IPS-NIHi11 (cell line): ENCODE measurements at regions not wholly inside any gene's neighbourhood (a gene's known extent, or its start where the extent isn't known, plus 50 kb on each side); places are given as distances from the start of the nearest gene placed in this dataset.
"Not testable (repeated sequence)": the region's sequence is repeated elsewhere in the genome, so short reads cannot be mapped to it uniquely, and the experiment has no call there.

Experiments
- DNase-seq: peaks from one replicate; pipeline ENCODE4 v3.0.0; 2012; ENCODE audit warnings: mixed read lengths, low spot score

DNA sequence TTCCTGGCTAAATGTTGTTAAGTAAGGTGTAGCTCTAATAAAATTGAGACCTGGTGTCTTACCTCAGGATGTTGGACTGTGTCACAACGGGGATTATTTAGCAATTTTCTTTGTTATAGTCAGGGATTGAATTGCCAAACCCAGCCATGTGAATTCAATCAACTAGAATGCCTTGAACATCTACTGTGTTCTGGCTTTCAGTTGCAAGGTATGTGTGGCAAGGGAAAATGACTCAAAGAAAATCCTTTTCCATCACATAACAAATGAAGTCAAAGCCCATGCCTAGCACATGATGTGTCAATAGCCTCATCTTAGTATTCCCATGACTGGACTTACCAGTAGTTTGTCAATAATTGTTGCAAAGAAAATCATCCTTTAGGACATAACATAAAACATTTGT lies 519.8 kb upstream of the FLRT2 start:
- DNase-seq, result no peak

DNA sequence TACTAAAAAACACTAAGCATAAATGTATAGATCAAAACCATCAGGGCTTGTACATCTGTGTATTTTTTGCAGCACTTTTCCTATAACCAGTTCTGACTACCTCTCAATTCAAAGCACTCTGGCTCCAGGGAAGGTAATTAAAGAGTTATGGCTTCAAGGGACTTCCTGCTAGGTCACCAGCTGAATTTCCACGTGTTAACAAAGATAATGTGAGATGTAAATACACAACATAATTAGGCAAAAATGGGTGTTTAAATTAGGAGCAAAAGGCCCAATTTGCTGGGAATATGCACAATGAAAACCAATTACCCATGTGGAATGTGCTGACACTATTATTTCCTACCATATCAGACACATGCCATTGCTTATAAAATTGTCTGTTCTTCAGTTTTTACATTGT lies 513.4 kb upstream of the FLRT2 start:
- DNase-seq, result no peak

DNA sequence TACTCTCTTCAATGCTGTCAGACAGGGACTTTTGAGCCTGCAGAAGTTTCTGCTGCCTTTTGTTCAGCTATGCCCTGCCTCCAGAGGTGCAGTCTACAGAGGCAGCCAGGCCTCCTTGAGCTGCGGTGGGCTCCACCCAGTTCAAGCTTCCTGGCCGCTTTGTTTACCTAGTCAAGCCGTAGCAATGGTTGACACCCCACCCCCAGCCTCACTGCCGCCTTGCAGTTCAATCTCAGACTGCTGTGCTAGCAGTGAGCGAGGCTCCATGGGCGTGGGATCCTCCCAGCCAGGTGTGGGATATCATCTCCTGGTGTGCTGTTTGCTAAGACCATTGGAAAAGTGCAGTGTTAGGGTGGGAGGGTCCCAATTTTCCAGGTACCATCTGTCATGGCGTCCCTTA lies 506.1 kb upstream of the FLRT2 start:
- not testable (repeated sequence) for DNase-seq

DNA sequence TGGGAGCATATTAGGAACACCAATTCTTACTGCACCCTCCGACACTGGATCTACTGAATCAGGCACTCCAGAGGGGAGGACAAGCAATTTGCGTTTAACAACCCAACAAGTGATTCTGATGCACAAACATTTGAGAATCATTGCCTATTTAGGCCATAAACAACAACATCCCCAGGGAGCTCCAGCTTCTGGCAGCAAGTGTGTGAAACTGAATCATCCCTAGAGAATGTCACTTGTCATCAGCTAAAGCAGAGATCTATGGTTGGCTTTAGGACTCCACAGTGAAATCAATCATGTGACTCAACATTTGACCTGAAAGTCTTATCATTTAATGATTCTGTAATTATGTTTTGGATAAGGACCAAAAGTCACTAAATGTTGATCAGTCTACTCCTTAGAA lies 505.0 kb upstream of the FLRT2 start:
- DNase-seq, result no peak

DNA sequence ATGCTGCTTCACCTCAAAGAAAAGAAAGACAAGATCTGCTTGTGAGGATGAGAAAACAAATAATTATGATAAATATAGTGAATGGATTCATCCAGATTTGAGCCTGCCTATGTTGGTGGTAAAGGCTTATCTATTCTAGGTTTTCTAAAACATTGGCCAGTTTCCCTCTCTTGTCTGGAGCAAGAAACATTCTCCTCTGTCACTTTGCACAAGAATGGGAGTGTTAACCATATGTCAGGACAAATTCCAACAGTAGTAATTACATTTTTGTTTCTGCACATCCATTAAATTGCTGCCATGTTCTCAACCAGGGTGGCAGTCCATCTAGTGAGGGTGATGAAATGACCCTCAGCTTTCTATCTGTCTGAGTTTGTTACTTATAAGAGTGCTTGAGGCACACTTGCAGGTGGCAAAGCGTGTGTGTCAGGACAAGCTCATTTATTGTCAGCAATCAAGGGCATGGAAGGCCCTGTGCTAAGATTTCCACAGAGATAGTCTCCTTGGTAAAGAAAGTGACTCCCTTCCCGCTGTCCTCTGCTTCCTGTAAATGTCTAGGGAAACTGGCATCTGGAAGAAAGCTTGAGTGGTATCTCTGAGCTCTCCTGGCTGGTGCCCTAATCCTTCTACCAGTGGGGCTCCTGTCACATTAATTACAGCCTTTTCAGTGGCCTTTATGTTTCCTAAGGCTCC lies 502.1 kb upstream of the FLRT2 start:
- DNase-seq, result no peak

DNA sequence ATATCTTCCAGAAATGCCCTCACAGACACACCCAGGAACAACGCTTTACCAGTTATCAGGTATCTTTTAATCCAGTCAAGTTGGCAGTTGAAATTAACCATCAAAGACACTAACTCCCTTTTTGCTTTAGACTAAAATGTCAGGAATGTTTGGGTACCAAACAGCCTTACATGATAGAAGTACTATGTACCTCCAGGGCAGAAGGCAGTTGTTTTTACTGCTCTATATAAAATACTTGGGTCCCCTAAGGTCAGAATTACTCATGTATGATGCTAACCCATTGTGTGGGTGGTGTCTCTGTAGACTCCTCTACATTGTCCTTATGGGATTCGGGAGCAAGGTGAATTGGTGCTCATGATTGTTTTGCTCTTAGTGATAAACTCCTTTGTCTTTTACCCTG lies 492.5 kb upstream of the FLRT2 start:
- DNase-seq, result no peak

DNA sequence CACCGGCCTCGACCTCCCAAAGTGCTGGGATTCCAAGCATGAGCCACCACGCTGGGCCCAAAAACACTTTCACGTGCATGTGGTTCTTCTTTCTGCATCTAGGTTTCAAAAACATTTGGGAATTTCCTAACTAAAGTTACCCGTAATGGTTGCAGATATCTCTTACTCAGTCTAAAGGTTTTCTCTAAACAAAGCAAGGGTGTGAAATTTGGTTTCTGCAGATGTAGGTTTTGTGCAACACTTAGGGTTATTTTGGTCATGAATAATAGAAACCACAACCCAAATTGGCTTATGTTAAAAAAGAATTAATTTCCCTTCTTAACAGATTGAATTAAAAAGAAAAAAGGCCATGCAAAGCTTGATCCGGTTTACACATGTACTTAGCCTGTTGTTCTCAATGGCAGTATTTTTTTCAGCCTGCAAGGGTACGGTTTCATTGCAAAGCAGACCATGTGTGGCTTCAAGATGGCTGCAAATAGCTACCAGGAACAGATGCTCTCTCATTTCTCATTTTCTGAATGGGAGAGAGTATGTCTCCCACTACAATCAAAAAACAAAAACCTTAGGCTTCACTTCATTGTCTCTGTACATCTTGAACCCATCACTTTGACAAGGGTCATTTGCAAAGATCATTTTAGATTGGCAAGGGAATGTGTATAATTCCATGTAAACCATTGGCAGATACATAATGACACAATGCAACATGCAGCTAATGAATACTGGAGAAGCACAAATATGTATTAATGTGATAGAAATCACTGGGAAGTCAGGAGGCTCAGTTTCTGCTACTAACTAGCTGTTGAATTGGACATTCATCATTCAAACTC lies 491.2 kb upstream of the FLRT2 start:
- no peak for DNase-seq

DNA sequence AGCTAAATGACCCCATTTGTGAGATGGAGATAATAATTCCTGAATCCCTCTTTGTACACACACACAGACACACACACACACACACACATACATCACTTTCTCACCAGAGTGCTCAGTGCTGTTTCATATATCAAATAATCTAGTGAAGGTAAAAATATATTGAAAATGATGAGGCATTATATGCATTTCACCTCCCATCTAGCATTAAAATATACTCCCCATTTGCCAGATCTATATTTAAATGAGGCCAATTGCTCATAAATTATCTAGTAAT lies 490.7 kb upstream of the FLRT2 start:
- no peak for DNase-seq

DNA sequence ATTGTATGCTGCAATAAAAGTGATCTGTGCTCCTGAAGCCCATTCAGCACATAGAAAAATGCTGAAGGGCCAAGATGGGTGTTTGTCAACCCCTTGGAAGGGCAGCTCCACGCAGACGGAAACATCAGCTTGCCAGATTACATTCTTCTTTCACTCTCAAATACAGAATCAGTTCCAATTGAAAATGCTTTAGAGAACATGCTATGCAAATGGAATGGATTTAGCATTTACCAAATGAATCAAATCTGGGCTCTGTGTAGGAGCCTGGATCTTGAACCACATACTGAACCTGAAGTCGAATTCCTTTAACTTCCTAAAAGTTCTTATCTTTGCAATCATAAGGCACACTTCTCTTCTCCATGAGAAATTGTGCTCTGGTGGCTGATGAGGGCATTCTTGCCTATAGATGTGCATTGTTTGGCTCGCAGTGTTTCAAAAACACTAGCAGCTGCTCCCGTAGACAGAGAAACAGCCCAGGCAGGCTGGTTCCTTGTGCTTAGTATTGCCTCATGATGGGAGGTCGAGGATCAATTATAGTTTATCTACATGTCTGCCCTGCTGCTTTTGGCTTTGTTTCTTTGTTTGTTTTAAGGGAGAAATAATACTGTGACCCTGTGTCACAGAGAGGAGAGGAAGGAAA lies 489.8 kb upstream of the FLRT2 start:
- DNase-seq, result no peak

DNA sequence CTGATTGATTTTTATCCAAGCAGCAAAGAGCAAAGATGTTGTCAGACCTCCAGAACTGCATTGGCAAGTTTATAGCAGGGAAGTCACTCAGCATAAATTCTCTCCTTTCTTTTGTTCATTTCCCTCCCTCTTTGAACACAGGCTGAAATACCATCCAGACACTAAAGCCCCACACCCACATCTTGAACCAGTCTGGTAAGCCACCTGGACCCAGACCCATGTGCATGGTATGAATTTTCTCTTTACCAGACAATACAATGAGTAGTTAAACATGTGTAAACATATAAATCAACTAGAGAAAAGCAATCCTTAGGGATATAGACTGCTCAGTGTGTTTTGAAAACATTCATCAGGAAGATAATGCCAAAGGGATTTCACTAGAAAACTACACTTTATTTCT lies 488.3 kb upstream of the FLRT2 start:
- DNase-seq, result no peak

DNA sequence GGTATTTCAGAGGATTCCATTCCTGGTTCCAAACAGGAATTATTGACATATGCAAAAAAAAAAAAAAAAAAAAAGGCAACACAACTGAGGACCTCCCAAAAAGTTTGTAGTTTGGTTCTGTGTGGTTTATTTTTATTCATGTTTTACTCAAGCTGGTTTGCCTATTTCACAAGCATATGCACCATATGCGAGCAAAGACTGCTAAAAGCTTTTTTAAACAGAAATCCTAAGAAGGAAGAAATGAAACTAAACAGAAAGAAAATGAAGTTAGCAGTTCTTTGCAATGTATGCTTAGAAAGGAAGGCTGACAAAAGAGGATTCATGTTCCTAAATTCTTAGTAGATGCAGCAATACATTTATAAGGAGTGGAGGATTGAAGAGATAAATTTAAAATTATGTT lies 487.6 kb upstream of the FLRT2 start:
- no peak for DNase-seq

DNA sequence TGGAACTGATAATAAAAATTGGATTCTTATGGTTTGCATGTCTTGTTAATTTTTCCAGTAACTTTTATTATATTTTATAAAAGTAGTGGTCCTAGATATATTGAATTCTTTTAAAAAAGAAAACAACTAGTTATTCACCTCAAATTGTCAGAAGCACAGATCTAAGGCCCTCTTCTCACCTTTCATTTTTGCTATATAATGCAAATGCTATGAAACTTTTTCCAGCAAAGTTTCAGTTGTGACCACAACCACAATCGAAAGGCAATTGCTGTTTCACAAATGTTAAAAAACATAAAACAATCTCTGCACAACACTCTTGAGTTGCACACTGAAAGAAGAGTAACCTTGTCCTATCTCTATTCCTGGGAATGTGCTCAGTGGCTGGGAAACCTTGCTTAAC lies 479.8 kb upstream of the FLRT2 start:
- DNase-seq, result no peak

DNA sequence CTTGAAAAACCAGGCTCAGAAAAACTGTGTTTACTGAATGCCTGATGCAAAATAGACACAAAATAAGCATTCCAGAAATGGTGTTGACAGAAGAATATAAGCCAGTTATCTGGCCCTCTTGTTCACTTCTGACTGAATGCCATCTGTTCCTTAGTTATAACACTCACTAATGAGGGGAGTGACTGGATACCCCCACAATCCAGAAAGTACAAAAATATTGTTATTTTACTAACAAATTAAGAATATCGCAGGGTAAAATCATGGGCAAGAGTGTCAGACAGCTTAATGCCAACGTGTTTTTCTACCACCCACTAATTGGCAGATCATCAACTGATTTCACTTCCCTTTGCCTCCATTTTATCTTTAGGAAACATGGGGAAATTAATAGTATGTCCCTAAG lies 477.3 kb upstream of the FLRT2 start:
- no peak for DNase-seq

DNA sequence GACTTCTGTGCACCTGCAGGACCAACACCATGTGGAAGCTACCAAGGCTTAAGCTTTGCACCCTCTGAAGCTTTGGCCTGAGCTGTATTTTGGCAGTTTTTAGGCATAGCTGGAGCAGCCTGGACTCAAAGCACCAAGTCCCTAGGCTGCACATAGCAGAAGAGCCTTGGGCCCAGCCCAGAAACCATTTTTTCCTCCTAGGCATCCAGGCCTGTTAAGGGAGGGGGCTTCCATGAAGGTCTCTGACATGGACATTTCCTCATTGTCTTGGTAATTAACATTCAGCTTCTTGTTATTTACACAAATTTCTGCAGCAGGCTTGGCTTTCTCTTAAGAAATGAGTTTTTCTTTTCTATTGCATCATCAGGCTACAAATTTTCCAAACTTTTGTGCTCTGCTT lies 475.8 kb upstream of the FLRT2 start:
- DNase-seq, result no peak

DNA sequence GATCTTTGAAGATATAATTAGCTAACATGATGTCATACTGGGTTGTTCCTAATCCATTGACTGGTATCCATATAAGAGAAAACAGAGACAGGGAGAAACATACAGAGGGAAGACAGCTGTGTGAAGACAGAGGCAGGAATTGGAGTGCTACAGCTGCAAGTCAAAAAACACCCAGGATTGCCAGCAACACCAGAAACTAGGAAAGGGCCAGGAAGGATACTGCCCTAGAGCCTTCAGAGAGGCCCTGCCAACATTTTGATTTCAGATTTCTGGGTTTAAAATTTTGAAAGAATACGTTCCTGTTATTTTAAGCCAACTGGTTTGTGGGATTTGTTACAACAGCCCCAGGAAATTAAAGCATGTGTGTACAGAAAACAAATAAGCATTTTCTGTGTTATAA lies 473.7 kb upstream of the FLRT2 start:
- no peak for DNase-seq

DNA sequence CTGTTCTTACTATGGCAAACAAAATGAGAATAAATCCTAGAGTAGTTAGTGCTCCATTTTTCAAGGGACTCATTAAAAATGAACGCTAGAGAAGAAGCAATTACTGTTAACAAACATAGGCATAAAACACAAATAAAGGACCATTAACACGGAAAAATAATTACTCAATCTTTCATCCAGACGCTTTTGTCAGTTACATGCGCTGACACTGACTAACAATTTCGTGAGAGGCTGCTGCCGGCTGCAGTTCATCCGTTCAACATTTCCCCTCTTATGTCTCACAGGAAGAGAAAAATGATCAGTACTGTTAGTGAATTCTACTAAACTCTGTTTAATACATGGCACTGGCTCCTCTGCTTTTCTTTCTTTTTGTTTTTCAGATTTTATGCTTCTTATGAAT lies 472.7 kb upstream of the FLRT2 start:
- DNase-seq, result no peak

DNA sequence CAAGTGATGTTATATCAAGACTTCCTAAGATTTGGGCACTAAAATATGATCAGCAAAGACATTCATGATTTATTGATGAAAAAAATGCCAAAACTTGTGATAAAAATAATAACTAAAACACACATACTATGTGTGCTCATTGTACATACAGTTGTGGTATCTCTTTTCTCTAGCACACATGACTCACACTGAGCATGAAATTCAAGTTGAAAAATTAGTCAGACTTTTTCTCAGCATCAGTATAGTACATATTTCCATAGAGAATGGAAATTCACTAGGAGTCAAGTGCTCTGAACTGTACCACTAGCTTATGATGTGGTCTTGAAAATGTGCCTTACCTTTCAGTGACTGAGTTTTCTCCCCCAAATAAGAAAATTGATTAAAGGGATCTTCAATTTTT lies 471.8 kb upstream of the FLRT2 start:
- no peak for DNase-seq

DNA sequence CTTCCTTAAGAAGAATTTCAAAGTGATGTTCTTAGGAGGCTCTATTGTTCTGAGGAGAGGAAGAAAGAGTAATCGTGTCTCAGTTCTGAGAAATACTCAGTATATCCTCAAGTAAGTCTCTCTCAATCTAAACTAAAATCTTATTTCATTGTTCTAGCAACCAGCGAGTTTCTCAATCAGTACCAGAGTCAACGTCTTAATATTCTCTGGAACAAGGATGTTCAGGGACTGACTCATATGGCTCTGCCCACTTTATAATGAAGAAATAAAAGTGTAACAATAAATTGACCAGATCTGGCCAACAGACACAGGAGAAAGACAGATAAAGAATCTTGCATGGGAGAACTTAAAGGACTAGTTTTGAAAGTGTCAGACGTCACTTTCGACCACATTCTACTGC lies 469.8 kb upstream of the FLRT2 start:
- no peak for DNase-seq

DNA sequence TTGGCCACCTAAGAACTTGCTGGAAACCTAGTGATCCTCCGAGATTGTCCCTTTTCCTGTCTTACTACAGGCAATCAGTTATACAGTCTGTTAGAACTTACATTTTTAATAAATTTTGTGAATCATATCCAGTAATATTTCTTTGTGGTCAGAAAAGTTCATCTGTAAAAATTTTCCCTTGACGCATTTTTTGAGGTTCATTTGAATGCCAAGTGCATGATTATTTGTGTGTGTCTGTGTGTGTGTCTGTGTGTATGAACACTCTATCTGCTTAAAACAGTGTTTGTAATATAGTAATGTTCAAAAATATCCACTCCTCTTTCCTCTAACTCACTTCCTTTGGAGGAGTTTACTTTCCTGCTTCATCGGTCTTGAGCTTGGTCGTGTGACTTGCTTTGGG lies 468.7 kb upstream of the FLRT2 start:
- DNase-seq, result no peak

DNA sequence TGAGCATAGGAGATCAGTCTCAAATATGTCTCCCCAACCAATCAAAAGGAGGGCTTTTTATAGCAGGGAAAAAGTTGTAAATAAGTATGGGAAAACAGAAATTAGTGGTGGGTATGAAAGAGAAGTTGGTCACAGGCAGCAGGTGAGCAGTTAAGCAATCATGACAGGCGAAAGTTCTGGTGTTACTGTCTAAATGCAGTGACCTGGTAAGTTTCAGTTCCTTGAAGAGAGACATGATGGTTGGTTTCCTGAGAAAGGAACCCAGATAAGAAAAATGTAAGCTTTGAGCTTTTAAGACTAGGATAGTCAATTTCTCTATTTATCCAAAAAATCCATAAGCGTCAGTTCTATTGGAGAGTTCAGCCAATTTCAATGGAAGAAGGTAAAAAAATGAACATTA lies 466.2 kb upstream of the FLRT2 start:
- no peak for DNase-seq

DNA sequence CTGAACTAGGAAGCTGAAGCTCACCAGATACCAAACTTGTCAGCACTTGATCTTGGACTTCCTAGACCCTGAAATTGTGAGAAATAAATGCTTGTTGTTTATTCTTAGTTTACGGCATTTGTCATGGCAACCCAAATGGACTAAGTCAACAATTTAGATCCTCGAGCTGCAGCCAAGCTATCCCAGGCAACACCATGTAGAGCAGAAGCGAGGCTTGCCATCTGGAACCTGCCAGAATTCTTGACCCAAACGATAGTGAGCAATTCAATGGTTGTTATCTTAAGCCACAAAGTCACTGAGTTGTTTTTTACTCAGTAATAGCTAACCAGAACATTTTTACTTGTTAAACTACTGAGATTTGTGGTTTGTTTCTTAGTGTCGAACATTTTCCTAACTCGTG lies 458.5 kb upstream of the FLRT2 start:
- no peak for DNase-seq

DNA sequence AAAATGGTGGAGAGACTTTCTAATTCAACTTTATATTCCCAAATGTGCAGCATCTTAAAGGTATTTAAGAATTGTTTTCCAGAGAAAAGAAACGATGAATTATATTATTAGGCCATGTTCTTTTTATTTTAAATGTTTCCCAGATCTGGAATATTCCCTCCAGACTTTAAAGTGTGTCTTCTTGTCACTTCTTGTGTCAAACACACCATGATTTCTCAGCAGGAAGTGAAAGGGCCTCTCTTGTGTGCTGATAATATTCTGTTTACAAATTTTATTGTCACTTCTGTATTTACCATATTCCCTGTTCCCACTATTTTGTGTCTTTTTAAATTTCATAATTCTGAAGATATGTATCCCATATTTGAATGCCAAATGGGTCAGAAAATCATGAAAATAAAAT lies 455.0 kb upstream of the FLRT2 start:
- DNase-seq, result no peak

DNA sequence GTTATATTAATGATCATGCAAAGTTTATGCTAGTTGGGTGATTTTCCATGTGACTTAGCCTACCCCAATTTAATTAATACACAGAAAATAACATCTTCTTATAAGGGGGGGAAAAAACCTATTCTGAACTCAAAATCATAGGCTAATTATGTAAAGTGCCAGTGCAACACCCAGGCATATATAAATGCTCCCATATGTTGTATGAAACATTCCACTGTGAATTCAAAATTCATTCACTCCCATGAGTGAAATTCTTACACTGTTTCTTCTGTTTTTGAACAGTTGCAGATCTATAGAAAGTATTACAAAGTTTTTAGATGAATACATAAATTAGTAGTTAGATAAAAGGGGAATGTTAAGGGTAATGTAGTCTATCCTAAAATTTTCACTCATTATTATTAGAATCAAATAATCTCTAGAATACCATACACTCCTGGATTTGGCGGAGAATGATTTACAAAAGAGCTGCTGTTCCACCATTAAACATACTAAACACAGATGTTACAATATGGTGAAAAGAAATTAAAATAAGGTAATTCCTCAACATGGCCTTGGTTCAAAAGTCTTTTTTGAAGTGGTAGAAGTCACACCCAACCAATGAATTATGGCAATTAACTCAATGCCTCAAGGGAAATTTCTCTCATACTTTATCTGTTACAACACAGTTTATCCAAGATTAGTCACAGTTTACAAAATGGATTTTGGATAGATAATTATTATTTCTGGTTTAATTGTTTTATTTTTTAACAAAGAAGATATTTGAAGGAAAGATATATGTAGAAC lies 454.1 kb upstream of the FLRT2 start:
- no peak for DNase-seq
